Right forelimb (tissue), 1 donor: ENCODE measurements at regions not wholly inside any gene's neighbourhood (a gene's known extent, or its start where the extent isn't known, plus 50 kb on each side); places are given as distances from the start of the nearest gene placed in this dataset.

Source experiments
- DNase-seq: peaks from one replicate; pipeline ENCODE4 v3.0.0-alpha.2; 2018

- DNase-seq, result no peak
Observed at GRCh38 chr6:138580040-138580439, 80.7 kb upstream of the NHSL1 start.

GRCh38 chr6:138580801-138581200, 81.5 kb upstream of the NHSL1 start:
- DNase-seq, result no peak

DNA sequence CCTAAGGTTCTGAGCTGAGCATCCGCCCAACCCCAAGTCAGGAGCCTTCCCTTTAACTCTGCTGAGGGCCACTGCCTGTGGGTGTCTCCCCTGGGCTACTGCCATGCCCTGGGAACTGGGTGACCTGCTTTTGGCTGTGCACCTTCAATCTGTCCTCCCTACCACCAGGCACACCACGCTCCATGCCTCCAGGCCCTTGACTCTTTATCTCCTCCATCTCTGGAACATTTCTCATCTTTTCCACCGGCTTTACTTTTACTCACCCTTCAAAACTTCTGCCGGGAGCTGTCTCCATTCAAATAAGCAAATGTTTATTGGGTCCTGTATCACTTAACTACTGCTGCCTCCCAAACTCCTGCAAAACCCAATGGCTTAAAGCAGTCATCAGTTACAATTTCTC, 83.3 kb upstream of the NHSL1 start:
- DNase-seq, result no peak

DNA sequence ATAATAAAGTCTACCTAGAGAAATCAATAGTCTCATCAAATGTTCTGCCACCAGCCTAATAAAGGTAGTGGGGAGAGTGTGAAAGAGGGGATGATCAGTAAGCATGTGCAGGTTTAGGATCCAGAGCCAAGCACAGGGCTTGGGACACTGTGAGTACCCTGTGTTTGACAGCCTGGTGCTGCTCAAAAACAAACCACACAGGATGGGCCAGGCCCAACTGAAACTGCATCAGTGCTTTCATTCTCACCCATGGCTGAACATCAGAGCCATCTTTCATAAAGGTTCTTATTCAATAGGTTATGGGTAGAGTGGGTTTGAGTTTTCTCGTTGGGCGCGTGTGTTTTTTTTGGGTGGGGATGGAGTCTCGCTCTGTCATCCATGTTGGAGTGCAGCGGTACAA, 87.3 kb upstream of the NHSL1 start:
- DNase-seq, result no peak

- DNase-seq, result peak; percentile 76
Observed at GRCh38 chr6:138588805-138589434, 89.6 kb upstream of the NHSL1 start.

GRCh38 chr6:138590796-138591709, 91.8 kb upstream of the NHSL1 start:
- no peak for DNase-seq

DNA sequence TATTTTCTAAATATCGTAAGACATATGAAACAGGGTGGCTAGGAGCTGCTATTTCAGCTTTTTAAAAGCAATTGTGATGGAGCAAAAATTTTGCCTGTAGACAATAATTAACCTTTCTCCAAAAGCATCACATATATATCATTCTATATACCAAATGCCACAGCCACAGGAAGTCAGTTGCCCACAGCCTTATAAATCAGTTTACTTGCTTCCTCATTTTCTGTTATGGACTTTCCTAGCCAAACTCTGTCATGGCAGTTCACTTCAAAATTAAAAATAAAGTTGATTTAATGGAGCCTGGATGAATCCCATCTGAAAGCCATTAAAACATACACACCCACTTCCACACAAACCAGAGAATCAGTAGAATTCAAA, 93.4 kb upstream of the NHSL1 start:
- DNase-seq, result no peak

GRCh38 chr6:138593124-138593877, 94.0 kb upstream of the NHSL1 start:
- DNase-seq, result peak; percentile 60

GRCh38 chr6:138593909-138594757, 94.8 kb upstream of the NHSL1 start:
- no peak for DNase-seq

- DNase-seq, result no peak
Observed at GRCh38 chr6:138594758-138595140, 95.5 kb upstream of the NHSL1 start.

GRCh38 chr6:138596126-138596525, 96.8 kb upstream of the NHSL1 start:
- no peak for DNase-seq

DNA sequence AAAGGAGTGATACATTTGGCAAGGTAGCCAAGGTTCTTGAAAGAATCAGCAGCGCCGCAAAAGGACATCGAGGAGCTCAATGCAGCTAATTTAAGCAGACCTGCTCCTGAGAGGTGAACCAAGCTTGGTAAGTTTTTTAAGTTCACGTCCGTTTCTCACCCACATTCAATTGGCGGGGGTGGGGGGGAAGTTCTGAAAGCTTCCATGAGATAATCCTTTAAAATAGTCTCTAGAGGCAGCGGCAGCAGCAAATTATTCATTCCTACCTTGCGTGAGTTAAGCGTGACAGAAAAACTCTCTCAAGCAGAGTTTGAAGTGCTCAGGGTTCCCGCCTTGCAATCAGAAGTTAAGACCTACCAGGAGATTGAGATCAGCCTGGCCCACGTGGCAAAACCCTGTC, 97.3 kb upstream of the NHSL1 start:
- no peak for DNase-seq

- DNase-seq, result no peak
Observed at GRCh38 chr6:138597336-138597735, 98.0 kb upstream of the NHSL1 start.

DNA sequence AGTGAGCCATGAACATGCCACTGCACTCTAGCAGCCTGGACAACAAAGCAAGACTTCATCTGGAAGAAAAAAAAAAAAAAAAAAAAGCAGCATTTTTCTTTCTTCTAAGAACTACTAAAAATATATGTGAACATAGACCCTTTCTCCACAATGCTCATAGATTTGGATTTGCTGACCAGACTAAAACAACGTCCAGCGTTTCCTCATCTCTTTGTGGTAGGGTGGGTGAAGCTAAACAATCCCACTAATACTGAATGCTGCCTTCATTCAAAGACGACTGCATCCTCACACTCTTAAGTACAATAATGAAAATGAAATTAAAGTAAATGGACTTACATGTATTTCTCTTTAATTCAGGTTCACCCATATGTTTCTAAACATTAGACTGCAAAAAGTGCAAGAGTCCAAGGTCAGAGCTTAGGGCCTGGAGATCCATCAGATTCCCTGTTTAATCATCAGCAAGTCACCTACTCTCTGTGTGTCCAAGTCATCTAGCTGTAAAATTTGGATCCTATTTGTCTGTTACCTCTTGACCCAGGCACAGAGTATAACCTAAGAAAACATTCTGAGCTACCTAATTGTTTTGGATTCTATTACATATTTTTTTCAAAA, 99.4 kb upstream of the NHSL1 start:
- no peak for DNase-seq

DNA sequence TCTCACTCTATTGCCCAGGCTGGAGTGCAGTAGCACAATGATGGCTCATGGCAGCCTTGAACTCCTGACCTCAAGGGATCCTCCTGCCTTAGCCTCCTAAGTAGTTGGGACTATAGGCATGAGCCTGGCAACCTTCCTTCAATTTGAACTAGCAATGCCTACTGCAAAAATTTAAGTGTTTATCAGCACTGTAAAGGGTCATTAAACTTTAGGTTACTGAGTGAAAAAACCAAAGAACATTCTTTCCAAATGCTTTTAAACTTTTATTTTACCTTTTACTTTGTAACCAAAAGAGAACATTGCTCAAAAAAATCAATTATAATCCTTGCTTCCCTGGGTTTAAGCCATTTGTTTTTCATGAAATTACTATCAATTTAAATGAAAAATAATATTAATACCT, 101.0 kb upstream of the NHSL1 start:
- DNase-seq, result no peak

DNA sequence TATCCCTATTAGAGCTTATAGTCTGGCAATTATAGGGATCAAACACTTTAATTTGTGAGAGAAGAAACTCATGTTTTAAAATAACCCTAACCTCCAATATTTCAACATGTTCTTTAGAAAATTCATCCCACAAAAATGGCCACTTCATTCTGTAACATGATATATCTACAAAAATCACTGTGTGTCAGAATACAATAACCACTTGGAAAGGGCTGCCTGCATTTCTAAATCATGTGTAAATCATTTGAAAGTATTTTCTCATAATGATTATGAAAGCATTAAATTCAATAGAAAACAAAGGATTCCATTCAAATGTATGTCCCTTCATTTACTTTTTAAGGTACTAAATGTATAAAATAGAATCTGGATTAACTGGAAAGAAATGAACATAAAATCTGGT, 101.4 kb upstream of the NHSL1 start:
- DNase-seq, result no peak

DNA sequence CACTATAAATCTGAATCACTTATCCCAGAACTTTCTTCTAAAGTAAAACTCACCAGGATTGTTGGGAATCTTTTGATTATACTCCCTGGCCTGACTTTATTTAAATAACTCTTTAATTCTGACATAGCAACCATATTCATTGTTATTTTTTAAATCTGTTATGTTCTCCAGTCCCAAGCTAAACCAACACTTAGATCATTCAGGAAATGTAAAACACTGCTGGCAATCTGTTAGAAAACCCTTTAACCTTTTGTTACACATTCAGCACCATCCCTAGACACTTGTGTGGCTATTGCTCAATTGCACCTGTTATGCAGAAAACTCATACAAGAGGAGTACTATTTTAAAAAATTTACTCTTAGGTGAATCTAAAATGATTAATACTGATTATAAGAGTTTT, 101.8 kb upstream of the NHSL1 start:
- DNase-seq, result no peak

DNA sequence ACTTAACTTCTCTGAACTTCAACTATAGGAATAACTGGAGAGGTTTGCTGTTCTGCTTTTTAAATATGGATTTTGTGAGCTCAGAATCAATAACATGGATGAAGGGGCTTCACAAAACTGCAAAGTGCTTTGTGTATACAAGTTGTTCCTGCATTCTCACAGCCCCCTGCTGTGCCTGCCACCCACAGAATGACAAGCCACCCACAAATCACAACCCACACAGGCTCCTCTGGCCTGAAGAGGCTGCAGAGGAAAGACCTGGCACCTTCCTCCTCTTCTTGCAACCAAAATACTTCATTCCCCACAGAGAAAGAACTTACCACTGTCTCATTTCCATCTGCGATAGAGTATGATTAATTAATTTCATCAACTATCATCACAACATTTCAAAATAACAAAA, 106.7 kb upstream of the NHSL1 start:
- no peak for DNase-seq

DNA sequence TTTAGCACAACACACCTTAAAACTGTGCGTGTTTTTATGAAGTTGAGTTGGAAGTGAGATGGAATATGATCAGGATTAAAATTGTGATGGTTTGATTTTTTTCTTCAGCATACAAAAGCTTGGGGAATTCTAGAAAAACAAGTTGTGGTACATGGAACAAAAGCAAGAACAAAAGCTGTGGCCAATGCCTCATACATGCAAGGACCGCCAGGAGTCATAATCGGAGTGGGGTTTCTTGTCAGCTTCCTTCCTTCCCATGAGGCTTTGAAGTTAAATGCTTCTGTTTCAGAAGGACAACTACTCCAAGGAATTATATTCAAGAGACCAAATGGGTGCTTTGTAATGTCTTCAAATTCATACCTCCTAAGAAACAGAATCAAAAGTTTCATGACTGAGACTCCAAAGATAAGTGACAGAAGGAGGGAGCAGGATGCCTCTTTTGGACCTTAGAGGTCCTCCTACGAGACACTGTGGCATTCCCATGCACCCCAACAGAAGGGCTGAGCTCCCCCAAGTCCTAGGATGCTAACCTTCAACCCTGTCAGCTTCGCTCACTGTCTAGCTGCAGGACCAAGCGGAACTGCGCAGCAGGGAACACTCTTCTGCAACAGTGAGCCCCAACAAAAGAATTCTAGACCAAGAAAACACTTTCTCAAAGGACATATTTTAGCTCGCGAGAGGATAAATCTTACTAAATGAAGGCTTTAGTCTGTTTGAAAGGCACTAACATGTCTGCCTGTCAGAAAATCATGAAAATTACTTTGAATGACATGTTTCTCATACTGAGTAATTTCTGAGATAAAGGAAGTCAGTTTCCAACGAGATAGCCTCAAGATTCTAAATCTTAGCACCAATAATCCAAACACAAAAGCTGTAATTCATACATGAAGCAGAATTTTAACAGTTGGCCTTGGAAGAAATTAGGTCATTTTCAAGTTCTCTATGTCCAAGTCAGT, 108.5 kb upstream of the NHSL1 start:
- no peak for DNase-seq

DNA sequence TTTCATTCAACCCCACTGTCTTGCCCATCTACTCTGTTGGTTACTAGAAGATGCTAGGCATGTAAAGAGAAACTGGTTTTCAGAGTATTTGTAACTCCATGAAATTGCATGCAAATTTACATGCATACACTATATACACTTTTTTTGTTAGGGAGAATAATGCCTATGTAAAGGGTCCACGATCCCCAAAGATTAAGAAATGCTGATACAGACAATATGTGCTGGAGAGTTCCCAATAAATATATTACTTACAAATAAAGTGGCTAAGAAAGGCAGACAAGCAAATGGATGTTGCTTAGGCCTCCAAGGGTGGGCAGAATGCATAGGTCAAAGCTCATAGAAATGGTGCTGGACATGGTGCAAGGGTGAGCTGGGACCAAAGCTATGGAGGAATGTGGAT, 109.6 kb upstream of the NHSL1 start:
- DNase-seq, result no peak

GRCh38 chr6:138609801-138610430, 110.6 kb upstream of the NHSL1 start:
- DNase-seq, result no peak
